SU-DHL-6 (cell line): ENCODE measurements at regions not wholly inside any gene's neighbourhood (a gene's known extent, or its start where the extent isn't known, plus 50 kb on each side); places are given as distances from the start of the nearest gene placed in this dataset.

Experiments used
- CTCF ChIP-seq: fragments of 200-600 bp; sonication (generic); IDR thresholded peaks from one replicate; pipeline ENCODE4 v1.5.1; 2017; ENCODE audit warnings: antibody characterized with exemption, mild to moderate bottlenecking, low read length, moderate library complexity; ENCODE audit not compliant: insufficient read depth, poor library complexity, severe bottlenecking
- EZH2phosphoT487 ChIP-seq: fragments of 200-600 bp; sonication (generic), shearing (Covaris generic); conservative IDR thresholded peaks from 2 replicates; pipeline ENCODE4 v1.6.1; 2018; ENCODE audit warnings: mild to moderate bottlenecking, antibody characterized with exemption, low read length, moderate library complexity, mixed read lengths

GRCh38 chr5:146986469-146986868 lies 107.9 kb upstream of the PPP2R2B start:
- TF ChIP-seq CTCF (no peak), EZH2phosphoT487 (no peak)
